K562 (cell line): ENCODE measurements at regions not wholly inside any gene's neighbourhood (a gene's known extent, or its start where the extent isn't known, plus 50 kb on each side); places are given as distances from the start of the nearest gene placed in this dataset.

Experiments used
- EHMT2 ChIP-seq: fragments of 450-650 bp; IDR thresholded peaks from 2 replicates; pipeline ENCODE4 v1.6.1; 2018; ENCODE audit warnings: antibody characterized with exemption
- LEF1 ChIP-seq: fragments of 450-650 bp; IDR thresholded peaks from 2 replicates; pipeline ENCODE4 v1.6.1; 2016; ENCODE audit warnings: mild to moderate bottlenecking
- SAP30 ChIP-seq: fragments of 200-600 bp; sonication (generic); IDR thresholded peaks from 2 replicates; pipeline ENCODE4 v1.6.1; 2012; ENCODE audit warnings: borderline replicate concordance, low read depth, mild to moderate bottlenecking, moderate library complexity, low read length, control low read depth, inconsistent platforms; ENCODE audit not compliant: insufficient read depth, poor library complexity, severe bottlenecking
- STAG1 ChIP-seq: sonication (generic); formaldehyde crosslinking; IDR thresholded peaks from 2 replicates; pipeline ENCODE4 v1.5.0; 2020; ENCODE audit warnings: missing genetic modification reagents, borderline replicate concordance
- TF ChIP-seq, protein P1 (sequence below), 3 experiments: IDR thresholded peaks in 2 of 3; conservative IDR thresholded peaks in 1 of 3; 2 replicates each; pipeline ENCODE4 v1.5.1; 2011 to 2012; ENCODE audit warnings: low read length in 3 of 3, mild to moderate bottlenecking in 3 of 3, control low read depth in 2 of 3, improper control_type of control experiment in 1 of 3, inconsistent platforms in 1 of 3, low read depth in 1 of 3, mixed read lengths in 1 of 3, moderate library complexity in 1 of 3; ENCODE audit not compliant: insufficient read depth in 2 of 3
- TF ChIP-seq, protein P2 (sequence below): fragments of 250-450 bp; sonication (Bioruptor Pico); IDR thresholded peaks from 2 replicates; pipeline ENCODE4 v1.8.0; 2021; ENCODE audit warnings: borderline replicate concordance, mild to moderate bottlenecking, moderate library complexity; ENCODE audit not compliant: poor library complexity, severe bottlenecking
- TF ChIP-seq, protein P3 (sequence below): fragments of 450-650 bp; IDR thresholded peaks from 2 replicates; pipeline ENCODE4 v1.6.1; 2016; ENCODE audit warnings: low read depth

DNA sequence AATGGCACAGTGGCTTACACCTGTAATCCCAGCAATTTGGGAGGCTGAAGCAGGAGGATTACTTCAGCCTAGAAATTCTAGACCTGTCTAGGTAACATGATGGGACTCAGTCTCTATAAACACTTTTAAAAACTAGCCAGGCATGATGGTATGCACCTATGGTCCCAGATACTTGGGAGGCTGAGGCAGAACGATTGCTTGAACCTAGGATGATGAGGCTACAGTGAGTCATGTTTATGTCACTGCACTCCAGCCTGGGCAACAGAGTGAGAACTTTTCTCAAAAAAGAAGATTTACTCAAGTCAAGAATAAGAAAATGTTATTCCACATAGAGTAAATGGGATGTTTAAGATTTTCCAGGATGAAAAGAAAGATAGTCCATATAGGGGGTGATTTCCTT lies 158.6 kb downstream of the HNMT start:
- TF ChIP-seq, protein P1, sequence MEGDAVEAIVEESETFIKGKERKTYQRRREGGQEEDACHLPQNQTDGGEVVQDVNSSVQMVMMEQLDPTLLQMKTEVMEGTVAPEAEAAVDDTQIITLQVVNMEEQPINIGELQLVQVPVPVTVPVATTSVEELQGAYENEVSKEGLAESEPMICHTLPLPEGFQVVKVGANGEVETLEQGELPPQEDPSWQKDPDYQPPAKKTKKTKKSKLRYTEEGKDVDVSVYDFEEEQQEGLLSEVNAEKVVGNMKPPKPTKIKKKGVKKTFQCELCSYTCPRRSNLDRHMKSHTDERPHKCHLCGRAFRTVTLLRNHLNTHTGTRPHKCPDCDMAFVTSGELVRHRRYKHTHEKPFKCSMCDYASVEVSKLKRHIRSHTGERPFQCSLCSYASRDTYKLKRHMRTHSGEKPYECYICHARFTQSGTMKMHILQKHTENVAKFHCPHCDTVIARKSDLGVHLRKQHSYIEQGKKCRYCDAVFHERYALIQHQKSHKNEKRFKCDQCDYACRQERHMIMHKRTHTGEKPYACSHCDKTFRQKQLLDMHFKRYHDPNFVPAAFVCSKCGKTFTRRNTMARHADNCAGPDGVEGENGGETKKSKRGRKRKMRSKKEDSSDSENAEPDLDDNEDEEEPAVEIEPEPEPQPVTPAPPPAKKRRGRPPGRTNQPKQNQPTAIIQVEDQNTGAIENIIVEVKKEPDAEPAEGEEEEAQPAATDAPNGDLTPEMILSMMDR (IDR thresholded peaks at IDR 0.05 in 2 of 3, conservative IDR thresholded peaks at IDR 0.05 in 1 of 3; ENCODE audit: insufficient read depth in 2 of 3, low read depth in 1 of 3, low read length in 3 of 3): no peak
- TF ChIP-seq LEF1: no peak
- TF ChIP-seq, protein P2, sequence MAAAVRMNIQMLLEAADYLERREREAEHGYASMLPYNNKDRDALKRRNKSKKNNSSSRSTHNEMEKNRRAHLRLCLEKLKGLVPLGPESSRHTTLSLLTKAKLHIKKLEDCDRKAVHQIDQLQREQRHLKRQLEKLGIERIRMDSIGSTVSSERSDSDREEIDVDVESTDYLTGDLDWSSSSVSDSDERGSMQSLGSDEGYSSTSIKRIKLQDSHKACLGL (CRISPR knock-in tag): no peak
- TF ChIP-seq EHMT2: no peak
- no peak for TF ChIP-seq SAP30
- TF ChIP-seq STAG1 (CRISPR knock-in tag): no peak
- TF ChIP-seq, protein P3, sequence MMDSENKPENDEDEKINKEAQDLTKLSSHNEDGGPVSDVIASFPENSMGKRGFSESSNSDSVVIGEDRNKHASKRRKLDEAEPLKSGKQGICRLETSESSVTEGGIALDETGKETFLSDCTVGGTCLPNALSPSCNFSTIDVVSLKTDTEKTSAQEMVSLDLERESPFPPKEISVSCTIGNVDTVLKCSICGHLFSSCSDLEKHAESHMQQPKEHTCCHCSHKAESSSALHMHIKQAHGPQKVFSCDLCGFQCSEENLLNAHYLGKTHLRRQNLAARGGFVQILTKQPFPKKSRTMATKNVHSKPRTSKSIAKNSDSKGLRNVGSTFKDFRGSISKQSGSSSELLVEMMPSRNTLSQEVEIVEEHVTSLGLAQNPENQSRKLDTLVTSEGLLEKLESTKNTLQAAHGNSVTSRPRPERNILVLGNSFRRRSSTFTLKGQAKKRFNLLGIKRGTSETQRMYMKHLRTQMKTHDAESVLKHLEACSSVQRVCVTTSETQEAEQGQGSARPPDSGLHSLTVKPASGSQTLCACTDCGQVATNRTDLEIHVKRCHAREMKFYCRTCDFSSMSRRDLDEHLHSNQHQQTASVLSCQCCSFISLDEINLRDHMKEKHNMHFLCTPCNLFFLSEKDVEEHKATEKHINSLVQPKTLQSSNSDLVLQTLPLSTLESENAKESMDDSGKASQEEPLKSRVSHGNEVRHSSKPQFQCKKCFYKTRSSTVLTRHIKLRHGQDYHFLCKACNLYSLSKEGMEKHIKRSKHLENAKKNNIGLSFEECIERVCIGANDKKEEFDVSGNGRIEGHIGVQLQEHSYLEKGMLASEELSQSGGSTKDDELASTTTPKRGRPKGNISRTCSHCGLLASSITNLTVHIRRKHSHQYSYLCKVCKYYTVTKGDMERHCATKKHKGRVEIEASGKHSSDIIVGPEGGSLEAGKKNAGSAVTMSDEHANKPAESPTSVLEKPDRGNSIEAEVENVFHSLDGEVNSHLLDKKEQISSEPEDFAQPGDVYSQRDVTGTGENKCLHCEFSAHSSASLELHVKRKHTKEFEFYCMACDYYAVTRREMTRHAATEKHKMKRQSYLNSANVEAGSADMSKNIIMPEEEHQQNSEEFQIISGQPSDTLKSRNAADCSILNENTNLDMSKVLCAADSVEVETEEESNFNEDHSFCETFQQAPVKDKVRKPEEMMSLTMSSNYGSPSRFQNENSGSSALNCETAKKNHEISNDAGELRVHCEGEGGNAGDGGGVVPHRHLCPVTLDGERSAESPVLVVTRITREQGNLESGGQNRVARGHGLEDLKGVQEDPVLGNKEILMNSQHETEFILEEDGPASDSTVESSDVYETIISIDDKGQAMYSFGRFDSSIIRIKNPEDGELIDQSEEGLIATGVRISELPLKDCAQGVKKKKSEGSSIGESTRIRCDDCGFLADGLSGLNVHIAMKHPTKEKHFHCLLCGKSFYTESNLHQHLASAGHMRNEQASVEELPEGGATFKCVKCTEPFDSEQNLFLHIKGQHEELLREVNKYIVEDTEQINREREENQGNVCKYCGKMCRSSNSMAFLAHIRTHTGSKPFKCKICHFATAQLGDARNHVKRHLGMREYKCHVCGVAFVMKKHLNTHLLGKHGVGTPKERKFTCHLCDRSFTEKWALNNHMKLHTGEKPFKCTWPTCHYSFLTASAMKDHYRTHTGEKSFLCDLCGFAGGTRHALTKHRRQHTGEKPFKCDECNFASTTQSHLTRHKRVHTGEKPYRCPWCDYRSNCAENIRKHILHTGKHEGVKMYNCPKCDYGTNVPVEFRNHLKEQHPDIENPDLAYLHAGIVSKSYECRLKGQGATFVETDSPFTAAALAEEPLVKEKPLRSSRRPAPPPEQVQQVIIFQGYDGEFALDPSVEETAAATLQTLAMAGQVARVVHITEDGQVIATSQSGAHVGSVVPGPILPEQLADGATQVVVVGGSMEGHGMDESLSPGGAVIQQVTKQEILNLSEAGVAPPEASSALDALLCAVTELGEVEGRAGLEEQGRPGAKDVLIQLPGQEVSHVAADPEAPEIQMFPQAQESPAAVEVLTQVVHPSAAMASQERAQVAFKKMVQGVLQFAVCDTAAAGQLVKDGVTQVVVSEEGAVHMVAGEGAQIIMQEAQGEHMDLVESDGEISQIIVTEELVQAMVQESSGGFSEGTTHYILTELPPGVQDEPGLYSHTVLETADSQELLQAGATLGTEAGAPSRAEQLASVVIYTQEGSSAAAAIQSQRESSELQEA: no peak
